NCI-H2081 (cell line): ENCODE measurements at regions not wholly inside any gene's neighbourhood (a gene's known extent, or its start where the extent isn't known, plus 50 kb on each side); places are given as distances from the start of the nearest gene placed in this dataset.

ENCODE experiments used
- DNase-seq, 2 experiments: peaks; one replicate each; lab custom pipeline; 2025; lab: John Stamatoyannopoulos, UW

DNA sequence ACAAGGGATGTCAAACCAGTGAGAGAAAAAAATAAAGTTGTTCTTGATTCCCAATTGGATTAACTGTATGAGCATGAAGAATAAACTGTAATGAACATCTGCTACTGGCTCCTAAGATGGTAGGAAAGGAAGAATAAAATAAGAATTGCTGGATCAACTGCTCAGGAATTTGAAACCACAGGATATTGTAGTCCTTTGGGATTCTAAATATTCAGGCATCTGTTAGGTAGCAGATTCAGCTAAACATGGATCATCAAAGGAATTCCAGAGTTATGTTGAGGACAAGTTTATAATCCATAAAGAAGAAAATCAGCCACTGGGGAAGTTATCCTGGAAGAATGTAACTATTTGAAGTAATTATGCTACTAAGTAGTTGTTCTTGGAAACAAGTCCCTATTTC is 65.8 kb downstream of the ISL1 start:
- DNase-seq = no peak

- DNase-seq = no peak
These were observed 69.3 kb downstream of the ISL1 start for GRCh38 chr5:51452562-51452961.

- no peak for DNase-seq
These were observed 81.9 kb downstream of the ISL1 start for GRCh38 chr5:51465165-51465564.

DNA sequence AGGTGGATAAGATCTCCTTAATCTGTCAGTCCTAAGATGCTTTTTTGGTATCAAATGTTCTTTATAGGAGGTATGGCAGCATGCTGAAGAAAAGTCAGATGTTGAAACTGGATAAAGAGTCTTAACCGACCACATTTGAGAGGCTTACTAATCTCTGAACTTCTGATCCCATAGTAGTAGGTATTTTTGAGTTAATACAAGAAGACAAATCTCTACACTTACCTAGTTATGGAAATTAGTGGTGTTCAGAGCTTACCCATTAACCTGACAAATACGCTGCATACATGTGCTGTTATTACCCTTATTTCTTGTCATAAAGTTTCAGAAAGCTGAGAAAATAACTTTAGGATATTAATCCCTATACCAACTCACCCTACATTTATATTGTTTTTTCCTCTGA is 83.0 kb downstream of the ISL1 start:
- no peak for DNase-seq

GRCh38 chr5:51468196-51468595 is 84.9 kb downstream of the ISL1 start:
- DNase-seq = no peak

- DNase-seq = no peak
These were observed 88.4 kb downstream of the ISL1 start for GRCh38 chr5:51471630-51472029.

GRCh38 chr5:51472472-51472871 is 89.2 kb downstream of the ISL1 start:
- DNase-seq = no peak

GRCh38 chr5:51475628-51476027 is 92.4 kb downstream of the ISL1 start:
- no peak for DNase-seq

GRCh38 chr5:51476431-51476830 is 93.2 kb downstream of the ISL1 start:
- no peak for DNase-seq

DNA sequence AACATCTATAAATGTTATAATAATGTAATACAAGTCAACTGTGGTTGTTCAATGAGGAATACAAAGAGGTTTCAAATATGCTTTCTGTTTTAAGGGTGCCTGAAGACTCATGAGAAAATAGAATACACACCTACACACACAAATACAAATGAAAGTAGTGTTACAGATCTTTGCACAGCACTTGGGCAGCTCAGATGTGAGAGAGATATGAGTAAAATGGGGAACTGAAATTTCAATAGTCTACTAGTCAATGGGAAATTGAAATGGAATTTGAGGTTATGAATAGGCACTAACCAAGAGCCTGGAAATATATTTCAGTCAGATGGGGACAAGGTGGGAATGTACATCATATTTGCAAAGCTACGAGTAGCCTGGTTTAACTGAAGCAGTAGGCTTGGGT is 96.6 kb downstream of the ISL1 start:
- DNase-seq = no peak

GRCh38 chr5:51484326-51484725 is 101.1 kb downstream of the ISL1 start:
- DNase-seq = no peak

GRCh38 chr5:51486158-51486557 is 102.9 kb downstream of the ISL1 start:
- no peak for DNase-seq

DNA sequence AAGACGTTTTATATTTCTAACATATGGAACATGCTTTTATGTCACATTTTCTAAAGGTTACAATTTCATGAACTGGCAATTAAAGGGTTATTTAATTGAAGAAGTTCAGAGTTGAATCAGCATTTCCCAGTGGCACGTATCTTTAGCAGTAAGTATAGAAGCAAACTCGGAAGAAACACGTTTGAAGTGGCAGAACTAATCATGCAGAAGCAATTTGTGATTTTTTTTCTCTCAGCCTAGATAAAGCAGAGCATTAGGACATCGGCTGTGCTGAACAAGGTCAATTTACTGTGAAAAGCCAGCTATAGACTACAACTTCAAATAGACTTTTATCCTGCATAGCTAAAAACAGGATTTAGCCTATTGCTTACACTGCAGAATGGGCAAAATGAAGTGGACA is 104.7 kb downstream of the ISL1 start:
- no peak for DNase-seq

DNA sequence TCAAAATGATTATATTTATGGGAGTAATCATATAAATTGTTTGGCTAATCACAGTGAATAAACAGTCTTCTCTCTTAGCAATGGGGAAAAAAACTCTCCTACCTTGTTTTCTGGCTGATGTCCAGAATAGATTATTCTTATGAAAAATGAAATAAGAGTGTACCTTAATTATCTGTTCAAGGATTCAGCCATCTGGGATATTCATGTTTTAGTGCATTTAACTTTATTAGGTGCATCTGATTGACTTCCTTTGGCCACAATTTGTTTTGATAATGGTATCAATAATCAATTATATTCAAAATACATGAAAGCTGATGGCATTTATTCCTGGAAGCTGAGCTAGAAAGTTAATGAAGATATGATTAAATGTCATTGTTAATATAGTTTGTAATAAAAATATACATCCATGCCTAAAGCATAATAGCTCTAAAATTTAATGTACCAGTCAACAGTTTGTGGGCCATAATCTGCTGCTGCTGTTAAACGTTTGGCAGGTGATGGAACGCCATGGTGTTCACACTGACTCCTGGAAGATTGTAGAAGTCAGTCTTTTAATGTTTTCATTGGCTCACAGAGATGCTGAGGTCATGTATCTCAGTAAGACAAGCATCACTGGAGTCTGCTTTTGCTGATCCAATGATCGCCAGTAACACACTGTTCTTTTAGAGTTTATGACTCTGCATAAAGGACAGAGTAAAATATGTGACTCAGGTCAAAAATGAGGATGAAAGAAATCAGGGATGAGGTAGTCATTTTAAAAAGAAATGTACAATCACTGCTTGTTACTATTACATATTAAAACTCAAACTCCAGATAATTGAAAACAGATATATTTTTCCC is 105.8 kb downstream of the ISL1 start:
- DNase-seq = no peak

DNA sequence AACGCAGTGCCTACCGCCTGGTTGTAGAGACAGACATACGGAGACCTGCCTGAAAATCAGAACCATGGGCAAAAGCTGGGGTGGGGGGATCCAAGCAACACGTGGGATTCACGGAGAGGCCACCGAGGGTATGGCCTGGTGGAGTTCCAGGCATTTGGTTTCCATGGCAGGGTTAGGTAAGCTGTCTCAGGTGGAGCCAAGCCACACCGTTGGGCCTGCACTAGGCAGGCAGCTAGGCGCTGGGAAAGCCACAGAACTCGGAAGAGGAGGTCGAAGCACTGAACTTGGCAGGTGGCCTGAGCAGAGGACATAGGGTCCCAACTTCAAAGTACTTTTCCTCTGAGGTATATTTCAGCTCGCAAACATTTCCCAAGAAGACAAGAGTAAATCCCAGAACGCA is 111.6 kb downstream of the ISL1 start:
- no peak for DNase-seq

GRCh38 chr5:51495672-51496071 is 112.4 kb downstream of the ISL1 start:
- no peak for DNase-seq

- no peak for DNase-seq
These were observed 134.6 kb downstream of the ISL1 start for GRCh38 chr5:51517838-51518237.

- no peak for DNase-seq
These were observed 135.4 kb downstream of the ISL1 start for GRCh38 chr5:51518607-51519006.

DNA sequence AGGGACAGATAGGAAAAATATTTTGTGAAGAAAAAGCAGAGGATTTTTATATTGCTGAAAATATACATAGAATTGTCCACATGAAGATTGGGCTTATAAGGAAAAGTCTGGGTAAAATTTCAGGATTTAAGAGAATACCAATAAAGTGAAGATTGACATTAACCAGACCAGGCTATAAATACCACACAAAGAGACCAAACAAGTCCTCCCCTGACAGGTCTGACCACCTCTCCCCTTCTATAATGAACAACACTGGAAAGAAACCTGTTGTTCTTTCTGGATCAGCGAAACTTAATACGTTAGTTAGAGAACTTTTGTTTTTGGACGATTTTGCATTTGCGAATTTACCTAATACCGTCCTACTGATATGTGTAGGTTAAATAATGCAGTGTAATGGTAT is 138.3 kb downstream of the ISL1 start:
- no peak for DNase-seq

DNA sequence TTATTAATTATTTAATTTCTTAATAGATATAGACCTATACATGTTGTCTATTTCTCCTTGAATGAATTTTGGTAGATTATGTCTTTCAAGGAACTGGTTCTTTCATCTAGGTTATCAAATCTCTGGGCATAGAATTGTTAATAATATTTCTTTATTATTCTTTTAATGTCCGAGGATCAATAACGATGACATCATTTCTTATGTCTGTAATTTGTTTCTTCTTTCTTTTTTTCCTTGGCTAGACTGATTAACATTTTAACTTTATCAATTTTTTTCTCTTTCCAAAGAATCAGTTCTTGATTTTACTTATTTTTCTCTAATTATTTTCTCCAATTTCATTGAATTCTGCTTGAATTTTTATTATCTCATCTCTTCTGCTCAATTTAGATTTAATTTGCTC is 156.0 kb downstream of the ISL1 start:
- no peak for DNase-seq

DNA sequence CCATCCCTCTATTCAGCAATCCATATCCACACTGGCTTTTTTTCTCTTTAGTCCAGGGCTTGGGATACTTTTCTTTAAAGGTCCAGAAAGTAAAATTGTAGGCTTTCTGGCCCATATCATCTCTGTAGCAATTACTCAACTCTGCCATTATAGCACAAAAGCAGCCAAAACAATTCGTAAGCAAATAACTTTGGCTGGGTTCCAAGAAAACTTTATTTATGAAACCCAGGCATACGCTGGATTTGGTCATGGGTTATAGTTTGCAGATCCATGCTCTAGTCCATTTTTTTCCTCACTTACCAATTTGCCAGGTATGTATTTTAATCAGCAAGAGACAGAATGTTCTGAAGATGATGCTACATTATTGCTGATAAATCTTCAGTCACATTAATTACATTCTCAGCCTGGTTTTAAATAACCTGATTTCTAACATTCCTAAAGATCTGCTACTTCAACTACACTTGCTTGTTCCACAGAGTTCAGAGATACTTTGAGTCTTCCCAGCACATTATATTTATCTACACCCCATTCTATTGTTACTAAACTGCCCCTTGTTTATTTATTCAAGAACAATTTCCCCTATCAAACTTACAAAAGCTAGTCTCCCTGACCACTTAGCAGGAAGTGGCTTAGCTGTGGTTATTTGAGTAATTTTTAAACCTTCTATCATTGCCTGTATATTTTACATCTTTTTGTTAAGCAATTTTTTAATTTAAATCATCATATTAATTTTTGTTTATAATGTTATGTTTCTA is 161.0 kb downstream of the ISL1 start:
- DNase-seq = no peak

- no peak for DNase-seq
These were observed 173.6 kb downstream of the ISL1 start for GRCh38 chr5:51556833-51557232.

DNA sequence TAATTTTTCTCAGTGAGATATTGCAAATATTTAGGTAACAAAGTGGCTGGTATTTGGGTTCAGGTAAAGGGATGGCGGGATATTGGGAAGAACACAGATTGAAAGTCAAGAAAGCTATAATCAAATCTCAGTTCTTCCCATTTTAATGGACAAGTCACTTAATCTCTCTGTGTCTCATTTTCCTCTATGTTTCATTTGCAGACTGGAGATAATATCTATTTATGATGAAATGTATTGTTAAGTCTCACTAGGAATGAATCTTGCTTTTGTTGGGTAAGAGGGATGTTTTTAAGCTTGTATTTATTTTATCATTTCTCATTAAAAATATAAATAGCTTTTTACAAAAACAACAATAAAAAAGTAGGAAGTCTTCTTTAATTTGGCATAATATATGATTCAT is 175.4 kb downstream of the ISL1 start:
- DNase-seq = no peak

DNA sequence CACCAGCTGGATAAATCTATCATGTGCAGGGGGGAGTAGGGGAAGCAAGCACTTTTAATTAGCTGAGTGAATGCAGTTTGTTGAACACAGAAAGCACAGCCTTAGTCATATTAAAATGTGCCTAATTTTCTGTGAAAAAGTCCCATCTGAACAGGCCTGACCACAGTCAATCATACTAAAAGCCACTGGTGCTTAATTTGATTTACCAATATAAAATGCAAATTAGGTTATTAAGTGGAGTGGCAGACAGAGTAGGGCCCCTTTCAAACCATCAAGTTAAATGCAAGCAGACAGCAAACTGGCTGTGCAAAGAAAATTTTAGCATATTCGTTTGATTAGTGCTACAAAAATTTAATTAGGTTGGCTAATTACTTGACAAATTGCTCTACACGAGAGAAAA is 176.1 kb downstream of the ISL1 start:
- no peak for DNase-seq
